Bone marrow (tissue), 2 donors: ENCODE measurements at regions not wholly inside any gene's neighbourhood (a gene's known extent, or its start where the extent isn't known, plus 50 kb on each side); places are given as distances from the start of the nearest gene placed in this dataset.

Source experiments
- DNase-seq, 2 donors: peaks; one replicate each; lab custom pipeline; 2025; lab: John Stamatoyannopoulos, UW

DNA sequence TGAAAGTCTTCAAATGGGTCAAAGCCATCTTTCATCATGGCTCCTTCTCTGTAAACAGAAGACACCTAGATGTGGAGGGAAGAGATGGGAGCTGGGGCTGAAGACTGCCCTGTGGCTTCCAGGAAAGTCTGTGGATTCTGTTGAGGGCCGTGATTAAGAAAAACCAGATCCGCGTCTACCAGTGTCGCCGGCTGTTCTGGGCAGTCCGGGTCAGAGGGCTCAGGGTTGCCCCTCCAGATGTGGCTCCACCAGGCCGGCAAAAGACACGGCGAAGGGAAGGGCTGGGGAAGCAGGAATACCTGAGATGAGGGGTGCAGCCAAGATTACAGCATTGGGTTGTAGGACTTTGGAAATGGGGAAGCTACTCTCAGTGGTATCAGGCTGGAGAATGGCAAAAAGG is 162.6 kb downstream of the RHOU start:
- DNase-seq, result no peak

DNA sequence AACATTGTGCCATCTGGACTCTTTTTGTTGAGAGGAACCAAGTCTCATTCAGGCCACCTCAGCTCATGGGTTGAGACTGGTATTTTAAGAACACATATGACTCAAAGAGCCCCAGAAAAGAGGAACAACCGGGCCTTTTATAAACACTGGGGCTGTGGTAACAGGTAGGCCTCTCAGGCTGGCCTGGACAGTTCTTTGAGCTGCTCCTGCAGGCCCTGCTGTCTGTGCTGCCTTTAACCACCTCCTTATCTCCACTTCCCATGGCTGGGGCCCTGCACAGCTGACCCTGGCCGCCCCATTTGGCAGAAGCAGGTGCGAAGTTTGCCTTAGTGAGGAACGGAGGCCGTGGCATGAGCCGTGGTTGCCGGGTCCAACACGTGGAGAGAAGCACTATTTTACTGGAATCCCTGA is 163.3 kb downstream of the RHOU start:
- DNase-seq, result no peak

DNA sequence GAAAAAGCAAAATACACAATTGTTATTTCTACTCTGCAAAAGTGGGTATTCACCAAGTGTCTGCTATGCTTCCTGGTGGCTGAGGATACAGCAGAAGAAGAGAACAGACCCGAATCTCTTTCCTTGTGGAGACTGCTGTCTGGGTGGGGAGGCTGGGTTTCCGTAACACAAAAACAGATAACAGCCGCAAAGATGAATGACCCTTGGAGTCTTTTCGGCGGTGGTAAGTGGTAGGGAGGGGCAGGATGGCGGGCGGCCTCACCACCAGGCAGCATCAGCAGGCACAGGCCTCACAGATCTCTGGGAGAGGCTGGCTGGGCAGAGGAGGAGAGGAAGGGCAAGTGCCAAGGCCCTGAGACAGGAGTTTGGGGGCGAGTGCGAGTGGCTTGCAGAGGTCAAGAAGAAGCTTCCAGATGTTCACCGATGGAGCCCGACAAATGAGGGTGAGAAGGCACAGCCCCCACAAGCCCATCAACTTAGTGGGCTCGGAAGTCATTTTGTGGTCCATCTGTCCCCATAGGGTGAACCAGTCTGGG is 164.2 kb downstream of the RHOU start:
- no peak for DNase-seq

DNA sequence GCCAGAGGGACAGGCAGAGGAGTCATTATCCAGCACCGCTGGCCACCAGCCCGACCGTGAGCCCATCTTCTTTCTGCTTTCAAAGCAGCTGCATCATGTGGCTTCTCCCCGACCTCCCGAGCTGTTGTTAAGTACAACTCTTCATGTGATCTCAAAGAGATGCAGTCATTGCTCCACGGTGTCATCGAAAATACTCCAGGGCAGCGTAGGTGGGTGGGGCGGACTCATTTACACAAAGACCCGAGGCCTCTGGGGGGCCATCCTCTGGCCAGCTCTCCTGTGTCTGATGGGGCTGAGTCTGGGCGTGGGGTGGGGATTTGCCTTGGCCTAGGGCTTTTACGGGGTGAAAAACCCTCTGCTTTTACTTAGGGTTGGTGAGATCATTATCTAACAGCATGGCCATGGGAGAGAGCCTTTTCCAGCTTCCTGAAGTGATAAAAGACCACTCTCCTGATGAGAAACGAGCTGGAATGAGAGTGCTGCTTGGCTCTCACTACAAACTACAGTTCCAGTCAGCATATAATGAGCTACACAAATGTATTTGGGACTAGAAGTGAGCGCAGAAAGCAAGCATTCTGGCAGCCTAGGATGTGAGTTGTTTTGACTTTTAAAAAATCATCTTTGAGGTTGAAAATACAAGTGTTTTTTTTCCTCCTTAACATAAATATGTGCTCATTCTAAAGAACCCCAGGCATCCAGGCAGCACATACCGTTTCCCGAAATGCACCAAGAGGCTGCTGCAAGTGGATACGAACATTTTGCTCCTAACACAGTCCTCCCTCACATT is 165.0 kb downstream of the RHOU start:
- DNase-seq, result no peak

DNA sequence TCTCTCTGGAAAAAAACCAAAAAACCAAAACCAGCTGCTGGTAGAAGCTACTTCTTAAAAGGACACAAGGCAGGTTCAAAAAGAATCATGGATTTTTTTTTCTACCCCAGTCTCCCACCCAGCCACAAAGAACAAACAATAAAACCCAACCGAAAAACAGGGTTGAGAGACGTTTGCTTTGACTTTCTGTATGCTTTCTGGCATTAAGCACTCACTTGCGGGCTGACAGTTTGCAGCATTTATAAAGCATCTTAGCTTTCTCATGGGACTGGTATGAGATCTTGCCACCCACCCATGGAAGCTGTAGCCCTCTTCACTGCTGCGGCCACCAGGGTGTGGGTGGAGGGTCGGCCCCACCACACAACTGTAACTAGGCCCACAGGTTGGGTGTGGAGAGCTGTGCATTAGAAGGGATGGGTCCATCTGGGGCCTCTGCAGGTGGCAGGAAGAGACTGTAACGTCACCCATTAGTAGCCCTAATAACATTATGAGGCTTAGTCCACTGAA is 165.7 kb downstream of the RHOU start:
- no peak for DNase-seq

DNA sequence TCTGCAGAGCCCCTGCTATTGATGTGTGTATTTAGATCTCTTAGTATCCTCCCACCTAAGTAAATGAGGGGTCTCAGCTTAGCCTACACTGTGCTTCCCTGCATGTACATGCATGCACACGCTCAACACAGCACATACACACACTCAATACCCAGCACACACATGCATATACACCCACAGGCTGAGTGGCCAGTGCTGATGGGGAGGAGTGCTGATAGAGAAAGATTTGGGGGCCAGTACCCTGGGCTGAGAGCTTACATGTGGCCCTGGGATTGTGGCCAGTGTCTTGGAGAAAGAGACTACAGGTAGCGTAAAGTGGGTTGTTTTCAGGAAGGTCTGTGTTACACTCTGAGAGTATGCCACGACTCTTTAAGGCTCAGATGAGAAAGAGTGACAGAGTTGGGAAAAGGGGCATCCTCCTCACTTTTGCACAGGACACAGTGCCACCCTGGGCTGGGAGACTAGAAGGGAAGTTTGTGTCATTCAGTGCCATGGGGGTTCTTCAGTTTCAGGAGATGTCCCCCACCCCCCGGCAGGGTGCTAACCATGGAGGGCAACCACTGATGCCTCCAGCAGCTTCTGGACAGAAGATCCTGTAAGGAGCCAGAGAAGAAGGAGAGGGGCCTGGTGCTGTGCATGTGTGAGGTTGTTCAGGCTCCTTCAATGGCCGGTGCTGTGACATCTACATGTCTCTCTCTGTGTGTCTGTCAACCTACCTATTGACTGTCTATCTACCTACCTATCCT is 166.8 kb downstream of the RHOU start:
- no peak for DNase-seq

DNA sequence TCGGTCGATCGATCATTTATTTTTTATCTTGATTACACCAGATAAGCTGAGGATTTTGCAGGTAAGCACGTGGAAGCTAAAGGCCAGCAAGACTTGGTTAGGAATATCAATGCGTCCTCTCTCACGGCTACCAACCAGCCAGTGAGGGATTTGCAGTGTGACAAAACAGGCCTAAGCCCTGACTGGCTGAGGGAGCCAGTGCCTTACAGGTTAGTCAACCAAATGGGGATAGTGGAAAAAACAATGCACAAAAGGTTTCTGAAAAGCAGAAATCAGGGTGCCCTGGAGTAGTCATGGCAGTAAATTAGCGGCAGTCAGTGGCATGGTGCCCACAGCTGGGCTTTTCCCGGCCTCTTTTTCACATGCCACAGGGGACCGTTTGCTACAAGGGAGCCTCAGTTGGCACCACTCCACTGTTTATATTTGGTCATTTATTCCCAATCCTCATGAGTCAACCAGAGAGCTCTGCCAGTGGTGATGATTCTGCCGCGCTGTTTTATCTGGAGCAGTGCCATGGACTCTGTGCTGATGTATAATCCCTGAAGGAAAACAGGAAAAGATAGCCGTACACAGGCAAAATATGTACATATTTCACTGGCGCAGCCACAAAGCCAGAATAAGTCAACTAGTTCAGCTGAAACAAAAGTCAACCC is 167.6 kb downstream of the RHOU start:
- DNase-seq, result no peak

DNA sequence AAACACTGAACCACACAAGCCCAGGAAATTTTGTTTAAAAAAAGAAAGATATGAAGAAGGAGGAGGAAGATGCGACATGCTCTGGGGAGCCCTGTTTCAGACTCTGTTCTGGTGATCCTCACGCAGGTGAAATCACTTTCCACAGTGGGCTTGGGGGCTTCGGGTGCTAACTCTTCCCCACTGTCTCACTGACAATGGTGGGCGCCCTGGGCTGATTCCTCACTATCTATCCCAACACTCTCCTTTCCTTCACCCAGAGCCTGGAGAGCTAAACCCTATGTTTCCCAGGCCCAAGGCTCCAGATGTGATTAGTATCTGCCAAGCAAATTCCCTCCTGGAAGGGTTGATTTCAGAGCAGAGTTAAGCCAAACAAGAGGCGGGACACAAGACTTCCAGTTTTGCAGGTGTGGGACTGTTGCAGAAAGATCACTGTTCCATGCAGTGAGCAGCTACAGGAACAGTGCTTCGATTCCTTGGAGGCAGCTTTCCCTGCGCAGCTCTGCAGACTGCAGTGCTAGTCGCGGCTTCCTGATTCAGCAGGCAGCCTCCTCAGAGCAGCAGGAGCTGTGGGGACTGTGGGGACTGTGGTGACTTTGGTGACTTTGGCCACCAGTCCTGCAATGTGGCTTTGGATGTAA is 168.3 kb downstream of the RHOU start:
- no peak for DNase-seq

DNA sequence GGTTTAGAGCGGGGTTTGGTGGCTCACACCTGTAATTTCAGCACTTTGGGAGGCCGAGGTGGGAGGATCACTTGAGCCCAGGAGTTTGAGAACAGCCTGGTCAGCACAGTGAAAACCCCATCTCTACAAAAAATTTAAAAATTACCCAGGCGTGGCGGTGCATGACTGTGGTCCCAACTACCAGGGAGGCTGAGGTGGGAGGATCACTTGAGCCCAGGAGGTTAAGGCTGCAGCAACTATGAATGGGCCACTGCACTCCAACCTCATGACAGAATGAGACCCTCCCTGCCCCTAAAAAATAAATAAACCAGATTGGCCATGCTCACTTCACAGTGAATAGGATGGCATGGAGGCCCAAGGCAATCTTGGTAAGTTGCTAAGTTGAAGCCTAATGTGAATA is 168.9 kb downstream of the RHOU start:
- no peak for DNase-seq

DNA sequence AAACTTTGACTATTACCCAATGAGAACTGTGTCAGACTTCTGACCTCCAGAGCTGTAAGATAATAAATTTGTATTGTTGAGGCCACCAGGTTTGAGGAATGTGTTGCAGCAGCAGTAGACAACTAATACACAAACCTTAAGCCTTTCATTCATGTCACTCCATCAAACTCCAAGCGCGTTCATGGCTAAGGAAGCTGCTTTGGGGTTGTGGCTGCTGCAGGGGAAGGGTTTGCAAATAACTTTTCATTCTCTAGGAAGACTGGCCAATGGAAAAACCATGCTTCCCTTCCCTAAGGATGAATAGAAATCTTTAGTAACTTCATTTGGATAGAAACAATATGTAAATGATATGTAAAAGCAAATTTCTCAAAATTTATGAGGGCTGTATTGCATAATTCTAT is 170.4 kb downstream of the RHOU start:
- no peak for DNase-seq

DNA sequence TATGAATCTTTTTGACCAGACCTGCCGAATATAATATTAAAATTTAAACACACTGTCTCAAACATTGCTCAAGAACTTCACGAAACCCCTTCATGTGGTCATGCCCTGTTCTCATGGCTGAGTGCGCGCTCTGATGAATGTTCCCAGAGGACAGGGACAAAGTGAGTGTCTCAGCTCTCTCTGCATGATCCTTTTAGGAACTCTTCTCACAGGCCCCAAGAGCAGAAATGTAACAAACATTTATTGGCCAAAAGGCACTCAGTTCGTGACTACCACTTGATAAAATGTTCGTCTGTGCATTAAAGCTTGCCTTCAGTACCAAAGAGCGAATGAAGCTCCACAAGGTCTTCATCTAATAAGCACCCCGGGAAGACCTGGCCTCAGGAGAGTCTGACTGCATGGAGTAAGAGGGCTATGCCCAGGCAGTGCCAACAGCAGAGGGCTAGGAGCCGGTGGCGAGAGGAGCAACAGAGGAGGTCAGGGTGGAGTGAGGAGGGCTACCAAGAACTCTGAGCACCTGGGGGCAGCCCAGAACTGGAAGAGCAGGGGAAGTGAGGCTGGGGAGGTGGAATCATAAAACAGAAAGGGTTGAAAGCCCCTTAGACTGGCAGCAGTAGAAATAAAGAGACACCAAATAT is 171.1 kb downstream of the RHOU start:
- no peak for DNase-seq

DNA sequence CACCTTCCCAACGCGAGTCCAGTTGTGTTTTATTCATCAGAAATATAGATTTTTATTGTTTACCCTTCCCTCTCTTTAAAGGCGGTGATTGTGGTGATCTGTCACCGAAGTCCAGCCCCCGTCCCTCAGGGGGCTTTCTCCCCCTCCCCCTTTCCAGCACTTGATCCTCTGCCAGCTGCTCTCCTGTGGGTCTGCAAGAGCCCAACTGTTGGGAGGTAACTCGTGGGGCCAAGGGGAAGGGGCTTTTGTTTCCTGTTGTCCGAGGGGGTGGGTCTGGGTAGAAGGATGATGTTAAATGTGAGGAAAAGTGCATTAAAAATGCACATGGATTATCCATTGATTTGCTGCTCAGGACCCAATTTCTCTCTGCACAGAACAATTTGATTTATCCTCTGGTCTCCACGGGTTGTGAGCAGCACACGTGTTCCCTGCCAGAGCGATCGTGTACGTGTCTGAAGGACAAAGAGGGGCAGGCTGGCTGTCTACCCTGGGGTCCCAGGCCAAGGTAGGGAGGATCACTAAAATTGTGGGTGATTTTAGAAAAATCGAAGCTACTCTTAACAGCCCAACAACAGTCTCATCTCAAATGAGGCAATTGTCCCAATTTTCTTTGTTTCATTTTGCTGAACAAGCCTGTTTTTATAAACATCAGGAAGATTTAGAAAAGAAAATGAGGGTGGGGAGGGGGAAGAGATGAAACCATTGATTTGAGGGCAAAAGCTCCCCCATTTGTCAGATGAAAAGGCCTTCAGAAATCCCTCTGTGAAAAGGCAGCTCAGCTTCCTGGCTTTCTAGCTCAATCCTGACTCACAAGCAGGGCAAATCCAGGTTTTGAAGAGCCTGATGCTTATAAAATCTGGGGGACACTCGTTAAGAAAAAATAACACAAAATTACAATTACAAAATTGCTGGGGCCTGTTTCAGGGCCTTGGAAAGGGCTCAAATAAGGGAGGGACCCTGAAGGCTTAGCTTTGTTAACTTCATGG is 176.2 kb downstream of the RHOU start:
- no peak for DNase-seq

DNA sequence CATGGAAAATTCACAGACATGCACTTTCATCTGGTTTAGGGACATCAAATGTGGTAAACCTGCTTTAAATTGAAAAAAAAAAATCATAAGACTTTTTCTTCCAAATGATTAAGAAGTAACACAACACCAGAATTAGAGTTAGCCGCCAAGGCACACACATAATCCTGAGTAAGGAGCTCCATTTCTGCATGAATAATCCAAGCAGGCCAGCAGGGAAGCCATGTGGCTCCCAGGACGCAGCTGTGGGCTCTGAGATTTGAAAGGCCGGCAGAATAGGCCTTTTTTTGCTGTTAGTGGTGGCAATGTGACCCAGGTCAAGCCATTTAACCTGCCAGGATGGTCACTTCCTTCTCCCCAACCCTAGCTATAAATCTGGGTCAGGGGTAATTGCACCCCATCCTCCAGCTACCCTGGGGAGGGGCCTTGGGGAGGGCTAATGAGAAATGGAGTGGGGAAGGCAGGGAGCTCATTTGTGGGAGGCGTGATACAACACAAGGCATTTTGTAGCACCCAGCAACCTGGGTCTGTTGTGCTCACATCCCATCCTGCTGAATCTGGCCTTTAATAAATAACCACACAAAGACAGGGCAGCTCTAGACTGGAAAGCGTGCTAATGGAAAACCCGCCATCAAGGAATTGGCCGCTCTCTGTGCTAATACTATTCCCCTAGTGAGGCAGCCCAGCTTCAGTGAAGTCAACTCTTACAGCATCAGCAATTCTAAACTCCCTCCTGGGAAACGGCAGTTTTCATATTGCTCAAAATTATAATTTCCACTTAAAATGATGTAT is 178.5 kb downstream of the RHOU start:
- DNase-seq, result no peak

DNA sequence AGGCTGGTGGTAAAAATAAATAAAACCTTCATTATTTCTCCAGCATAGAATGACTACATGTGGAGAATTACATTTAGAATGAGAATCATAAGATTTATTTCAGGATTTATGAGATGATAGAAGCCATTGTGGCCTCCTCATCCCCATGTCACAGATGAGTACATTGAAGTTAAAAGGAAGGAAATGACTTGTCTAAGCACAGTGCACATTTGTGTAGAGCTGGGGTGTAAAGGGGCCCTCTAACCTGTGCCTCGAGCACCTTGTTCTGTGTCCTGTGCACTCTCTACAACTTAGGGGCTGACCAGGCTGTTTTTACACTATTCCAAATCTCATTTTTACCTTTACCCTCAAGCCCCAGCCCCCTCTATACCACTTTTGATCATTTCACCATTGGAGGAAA is 179.4 kb downstream of the RHOU start:
- no peak for DNase-seq

DNA sequence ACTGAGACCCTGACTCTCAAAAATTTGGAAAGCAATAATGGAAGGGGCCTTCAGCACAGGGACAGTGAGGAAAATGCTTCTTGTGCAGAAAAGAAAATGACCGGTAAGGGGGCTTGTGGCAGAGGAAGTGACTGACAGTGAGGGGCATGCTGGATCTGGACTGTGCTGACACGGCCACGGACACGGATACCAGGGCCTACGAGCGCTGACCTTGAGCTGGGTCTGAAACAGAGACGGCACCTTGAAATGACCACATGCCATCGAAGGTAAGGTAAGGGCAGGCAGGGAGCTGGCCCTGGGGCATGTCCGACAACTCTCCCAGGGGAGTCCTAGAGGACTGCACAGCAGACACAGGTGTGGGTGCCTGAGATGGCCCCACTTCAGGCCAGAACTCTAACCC is 182.1 kb downstream of the RHOU start:
- DNase-seq, result no peak

DNA sequence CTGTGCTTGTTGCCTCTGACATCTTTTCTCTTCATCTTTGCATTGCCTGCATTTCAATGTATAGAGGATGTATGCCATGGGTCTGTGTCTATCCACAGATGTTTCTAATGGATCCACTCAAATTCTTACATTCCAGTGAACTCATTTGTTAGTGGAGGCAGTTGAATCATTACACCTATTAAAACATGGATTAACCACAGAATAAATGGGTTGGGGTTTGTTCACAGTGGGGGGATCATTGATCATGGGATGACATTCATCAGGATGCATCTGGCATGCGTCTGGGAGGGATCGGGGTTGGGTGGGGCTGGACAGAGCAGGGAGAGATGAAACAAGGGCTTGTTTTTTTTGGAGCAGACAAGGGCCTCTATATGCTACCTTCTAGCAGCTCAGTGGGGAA is 182.5 kb downstream of the RHOU start:
- no peak for DNase-seq

DNA sequence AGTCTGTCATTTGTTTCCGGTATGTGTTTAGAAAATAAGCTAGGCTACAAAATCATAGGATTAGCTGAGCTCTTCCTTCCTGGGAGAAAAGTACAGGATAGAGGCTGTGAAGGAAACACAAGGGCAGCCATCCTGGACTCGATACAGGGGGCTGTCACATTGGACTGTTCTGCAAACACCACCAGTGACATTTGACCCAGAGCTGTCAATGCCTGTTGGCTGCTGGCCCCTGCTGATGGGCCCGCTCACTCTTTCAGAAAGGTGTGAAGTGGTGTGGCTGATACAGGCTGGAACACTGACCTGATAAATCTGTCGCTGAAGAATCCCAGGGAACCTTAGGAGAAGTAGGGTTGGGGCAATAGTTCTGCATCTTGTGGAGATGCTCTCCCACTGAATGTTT is 183.1 kb downstream of the RHOU start:
- DNase-seq, result no peak

DNA sequence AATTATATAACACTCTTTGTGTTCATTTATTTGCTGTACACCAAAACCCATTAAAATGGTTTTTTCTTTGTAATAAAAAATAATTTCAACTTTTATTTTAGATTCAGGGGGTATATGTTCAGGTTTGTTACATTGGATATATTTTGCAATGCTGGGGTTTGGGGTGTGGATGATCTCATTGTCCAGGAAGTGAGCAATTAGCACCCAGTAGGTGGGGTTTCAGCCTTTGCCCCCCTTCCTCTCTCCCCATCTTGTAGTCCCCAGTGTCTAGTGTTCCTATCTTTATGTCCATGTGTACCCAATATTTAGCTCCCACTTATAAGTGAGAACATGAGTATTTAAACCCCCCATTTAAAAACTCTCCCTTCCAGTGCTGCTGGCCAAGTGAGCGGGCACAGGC is 184.6 kb downstream of the RHOU start:
- no peak for DNase-seq

DNA sequence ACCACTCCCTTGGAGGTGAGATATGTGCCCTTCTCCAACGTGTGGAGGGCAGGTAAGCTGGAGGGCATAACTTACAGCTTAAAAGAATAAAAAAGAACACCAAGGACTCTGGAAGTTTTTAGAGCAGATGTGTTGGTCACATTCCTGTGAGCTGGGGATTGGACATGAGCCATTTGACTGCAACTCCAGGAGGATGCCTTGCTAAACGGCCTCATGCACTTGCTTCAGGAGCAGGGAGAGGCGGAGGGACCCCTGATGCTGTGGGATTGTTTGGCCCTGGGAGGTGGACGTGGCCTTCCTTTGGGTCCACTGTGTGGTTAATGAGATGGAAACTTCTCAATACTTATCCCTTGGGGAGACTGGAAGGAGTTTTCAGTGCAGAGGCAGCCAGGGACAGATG is 185.6 kb downstream of the RHOU start:
- no peak for DNase-seq

DNA sequence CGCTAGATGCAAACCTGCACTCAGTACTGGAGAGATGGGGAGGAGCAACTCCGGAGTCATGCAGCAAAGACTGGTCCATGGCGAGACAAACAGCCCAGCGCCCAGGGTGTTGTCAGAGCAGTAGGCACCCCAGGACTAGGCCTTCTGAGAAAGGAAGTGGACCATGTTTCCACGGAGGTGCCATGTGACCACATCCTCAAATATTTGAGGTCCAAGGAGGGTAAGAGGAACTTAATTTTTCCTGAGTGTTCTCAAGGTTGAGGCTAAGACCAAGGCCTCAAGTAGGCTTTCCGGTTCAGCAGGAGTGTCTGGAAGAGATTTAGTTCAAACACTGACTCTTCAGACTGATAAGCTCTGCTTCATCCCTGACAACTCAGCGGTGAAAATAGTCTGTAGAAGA is 186.2 kb downstream of the RHOU start:
- DNase-seq, result no peak
